ENCODE measurements at regions not wholly inside any gene's neighbourhood (a gene's known extent, or its start where the extent isn't known, plus 50 kb on each side); places are given as distances from the start of the nearest gene placed in this dataset.

DNA sequence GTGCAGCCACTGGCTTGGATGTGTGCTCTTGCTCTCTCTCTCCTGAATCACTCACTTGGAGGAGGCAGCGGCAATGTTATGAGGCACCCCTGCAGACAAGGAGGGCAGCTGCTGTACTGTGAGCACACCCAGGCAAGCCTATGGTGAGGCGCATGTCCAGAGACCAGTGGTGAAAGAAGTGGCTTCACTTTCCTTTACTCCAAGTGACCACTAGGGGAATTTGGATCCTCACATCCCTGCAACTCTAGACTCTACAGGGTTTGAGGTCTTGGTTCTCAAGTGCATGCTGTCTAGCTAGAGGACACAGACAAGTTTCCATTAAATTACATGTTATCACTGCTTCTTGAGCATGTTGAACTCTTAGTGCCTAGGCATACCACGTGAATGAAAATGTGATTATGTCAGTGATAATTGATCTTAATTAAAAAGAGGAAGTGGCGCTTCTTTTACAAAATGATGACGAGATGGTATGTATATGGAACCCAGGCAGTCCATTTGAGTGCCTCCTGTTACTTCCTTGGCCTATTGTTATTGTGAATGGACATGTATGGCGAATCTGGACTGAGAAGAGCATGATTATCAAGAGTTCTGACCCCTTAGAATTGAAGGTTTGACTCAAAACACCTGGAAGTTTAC is 181.0 kb upstream of the CDH2 start:
- Histone ChIP-seq H3K79me2 (no peaks in the 10 kb centered on the region), H3K27ac (no peak overlapping the region), H3K4me3 (no peak overlapping the region), H3K4me1 (ENCODE audit: insufficient read depth) (no peaks in the 10 kb centered on the region), H3K4me2 (no peak overlapping the region), H3K36me3 (replicated peaks; ENCODE audit: insufficient read depth, low read depth) (no peaks in the 10 kb centered on the region), H3K9me3 (ENCODE audit: low read depth) (no peaks in the 10 kb centered on the region), H3K27me3 (no peaks in the 10 kb centered on the region), H3K9me2 (replicated peaks; ENCODE audit: insufficient read depth) (no peaks in the 10 kb centered on the region), H4K20me1 (ENCODE audit: insufficient read depth, poor library complexity, severe bottlenecking) (no peaks in the 10 kb centered on the region), H2AFZ (no peak overlapping the region)
- TF ChIP-seq, protein P1, sequence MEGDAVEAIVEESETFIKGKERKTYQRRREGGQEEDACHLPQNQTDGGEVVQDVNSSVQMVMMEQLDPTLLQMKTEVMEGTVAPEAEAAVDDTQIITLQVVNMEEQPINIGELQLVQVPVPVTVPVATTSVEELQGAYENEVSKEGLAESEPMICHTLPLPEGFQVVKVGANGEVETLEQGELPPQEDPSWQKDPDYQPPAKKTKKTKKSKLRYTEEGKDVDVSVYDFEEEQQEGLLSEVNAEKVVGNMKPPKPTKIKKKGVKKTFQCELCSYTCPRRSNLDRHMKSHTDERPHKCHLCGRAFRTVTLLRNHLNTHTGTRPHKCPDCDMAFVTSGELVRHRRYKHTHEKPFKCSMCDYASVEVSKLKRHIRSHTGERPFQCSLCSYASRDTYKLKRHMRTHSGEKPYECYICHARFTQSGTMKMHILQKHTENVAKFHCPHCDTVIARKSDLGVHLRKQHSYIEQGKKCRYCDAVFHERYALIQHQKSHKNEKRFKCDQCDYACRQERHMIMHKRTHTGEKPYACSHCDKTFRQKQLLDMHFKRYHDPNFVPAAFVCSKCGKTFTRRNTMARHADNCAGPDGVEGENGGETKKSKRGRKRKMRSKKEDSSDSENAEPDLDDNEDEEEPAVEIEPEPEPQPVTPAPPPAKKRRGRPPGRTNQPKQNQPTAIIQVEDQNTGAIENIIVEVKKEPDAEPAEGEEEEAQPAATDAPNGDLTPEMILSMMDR (IDR thresholded peaks at IDR 0.05; ENCODE audit: poor library complexity), result no peak
- TF ChIP-seq EZH2phosphoT487 (IDR thresholded peaks at IDR 0.05; ENCODE audit: low read depth, severe bottlenecking, unreplicated experiment) (no peak), EZH2 (IDR thresholded peaks at IDR 0.05; ENCODE audit: borderline replicate concordance) (no peak)
- WGBS (ENCODE audit: low lambda C conversion rate, missing lambda C conversion rate), result 87% methylated on average over 6 of the region's 6 CpGs
- DNase-seq (ENCODE audit: low spot score), result no peak

DNA sequence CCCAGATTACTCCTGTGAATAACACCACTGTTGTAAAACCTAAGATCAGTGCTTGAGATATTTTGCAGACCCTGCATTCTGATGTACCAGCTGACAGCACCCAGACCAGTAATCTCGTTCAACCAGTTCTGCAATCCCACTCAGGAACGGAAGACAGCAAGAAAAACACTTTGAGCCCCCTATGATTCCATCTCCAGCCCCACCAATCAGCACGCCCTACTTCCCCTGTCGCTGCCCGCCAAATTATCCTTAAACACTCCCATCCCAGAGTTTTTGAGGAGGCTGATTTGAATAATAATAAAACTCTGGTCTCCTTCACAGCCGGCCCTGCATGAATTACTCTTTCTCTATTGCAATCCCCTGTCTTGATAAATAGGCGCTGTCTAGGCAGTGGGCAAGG is 173.9 kb upstream of the CDH2 start:
- no peaks in the 10 kb centered on the region for H3K4me1 ChIP-seq (ENCODE audit: insufficient read depth)
- H3K36me3 ChIP-seq (replicated peaks; ENCODE audit: insufficient read depth, low read depth), result no peaks in the 10 kb centered on the region
- H3K79me2 ChIP-seq, result no peaks in the 10 kb centered on the region
- DNase-seq (ENCODE audit: low spot score), result no peak
- no peaks in the 10 kb centered on the region for H3K9me3 ChIP-seq (ENCODE audit: low read depth)
- TF ChIP-seq, protein P1 (IDR thresholded peaks at IDR 0.05; ENCODE audit: poor library complexity), result no peak
- TF ChIP-seq EZH2 (IDR thresholded peaks at IDR 0.05; ENCODE audit: borderline replicate concordance), result no peak
- H3K27ac ChIP-seq, result no peak overlapping the region
- no peaks in the 10 kb centered on the region for H3K27me3 ChIP-seq
- no peak overlapping the region for H3K4me2 ChIP-seq
- no peak overlapping the region for H3K4me3 ChIP-seq
- no peaks in the 10 kb centered on the region for H4K20me1 ChIP-seq (ENCODE audit: insufficient read depth, poor library complexity, severe bottlenecking)
- no peak overlapping the region for H2AFZ ChIP-seq
- no peaks in the 10 kb centered on the region for H3K9me2 ChIP-seq (replicated peaks; ENCODE audit: insufficient read depth)
- WGBS (ENCODE audit: low lambda C conversion rate, missing lambda C conversion rate), result 71% methylated on average over 7 of the region's 7 CpGs

DNA sequence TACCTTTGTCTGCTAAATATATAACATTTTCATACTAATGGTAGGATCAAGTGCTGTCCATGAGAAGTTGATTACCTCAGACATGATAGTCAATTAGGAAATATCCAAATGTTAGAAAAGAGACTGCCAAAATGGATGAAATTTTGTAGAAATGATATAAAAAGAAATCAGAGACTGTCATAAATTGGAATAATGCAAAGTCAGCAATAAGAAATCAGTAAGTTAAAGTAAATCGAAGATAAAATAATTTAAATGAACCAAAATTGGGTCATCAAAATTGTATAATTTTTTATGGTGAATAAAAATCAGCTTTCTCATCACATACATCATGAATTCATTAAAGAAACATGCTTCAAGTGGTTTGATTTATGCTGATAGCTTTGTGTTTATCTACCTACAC is 165.3 kb upstream of the CDH2 start:
- no peak overlapping the region for H3K4me3 ChIP-seq
- no peaks in the 10 kb centered on the region for H3K36me3 ChIP-seq (replicated peaks; ENCODE audit: insufficient read depth, low read depth)
- H2AFZ ChIP-seq, result no peak overlapping the region
- H3K9me3 ChIP-seq (ENCODE audit: low read depth), result no peaks in the 10 kb centered on the region
- no peak for DNase-seq (ENCODE audit: low spot score)
- H3K9me2 ChIP-seq (replicated peaks; ENCODE audit: insufficient read depth), result no peaks in the 10 kb centered on the region
- no peaks in the 10 kb centered on the region for H3K27me3 ChIP-seq
- TF ChIP-seq, protein P1 (IDR thresholded peaks at IDR 0.05; ENCODE audit: poor library complexity), result no peak
- no peaks in the 10 kb centered on the region for H3K79me2 ChIP-seq
- no peak overlapping the region for H3K27ac ChIP-seq
- H3K4me2 ChIP-seq, result no peak overlapping the region
- no peaks in the 10 kb centered on the region for H3K4me1 ChIP-seq (ENCODE audit: insufficient read depth)
- WGBS (ENCODE audit: low lambda C conversion rate, missing lambda C conversion rate), result 80% methylated on average over 1 of the region's 1 CpG
- no peaks in the 10 kb centered on the region for H4K20me1 ChIP-seq (ENCODE audit: insufficient read depth, poor library complexity, severe bottlenecking)

DNA sequence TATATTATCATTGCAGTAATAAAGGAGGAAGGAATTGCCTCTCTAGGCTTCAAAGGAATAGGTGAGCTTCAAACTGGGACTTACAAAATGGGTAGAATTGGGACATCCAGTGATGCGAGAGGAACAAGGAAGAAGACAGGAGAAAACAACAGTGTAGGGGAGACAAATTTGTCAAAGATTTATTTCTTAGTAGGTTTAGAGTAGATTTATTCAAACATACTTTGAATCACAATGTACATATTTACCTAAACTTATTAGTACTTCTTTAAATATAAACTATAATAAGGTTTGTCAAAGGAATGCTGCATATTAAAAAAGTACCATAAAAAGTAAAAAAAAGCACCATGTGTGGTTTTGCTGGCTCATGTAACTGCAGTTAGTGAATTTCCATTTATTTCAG is 161.4 kb upstream of the CDH2 start:
- Histone ChIP-seq H3K27ac (no peak overlapping the region), H2AFZ (no peak overlapping the region), H3K4me3 (no peak overlapping the region), H3K27me3 (no peaks in the 10 kb centered on the region), H3K4me1 (ENCODE audit: insufficient read depth) (no peaks in the 10 kb centered on the region), H3K79me2 (no peaks in the 10 kb centered on the region), H3K4me2 (no peak overlapping the region), H3K9me2 (replicated peaks; ENCODE audit: insufficient read depth) (no peaks in the 10 kb centered on the region), H4K20me1 (ENCODE audit: insufficient read depth, poor library complexity, severe bottlenecking) (no peaks in the 10 kb centered on the region), H3K36me3 (replicated peaks; ENCODE audit: insufficient read depth, low read depth) (no peaks in the 10 kb centered on the region), H3K9me3 (ENCODE audit: low read depth) (no peaks in the 10 kb centered on the region)
- DNase-seq (ENCODE audit: low spot score), result no peak
- 83% methylated on average over 1 of the region's 1 CpG for WGBS (ENCODE audit: low lambda C conversion rate, missing lambda C conversion rate)
- TF ChIP-seq, protein P1 (IDR thresholded peaks at IDR 0.05; ENCODE audit: poor library complexity), result no peak
- no peak for TF ChIP-seq EZH2phosphoT487 (IDR thresholded peaks at IDR 0.05; ENCODE audit: low read depth, severe bottlenecking, unreplicated experiment)
- no peak for TF ChIP-seq EZH2 (IDR thresholded peaks at IDR 0.05; ENCODE audit: borderline replicate concordance)

All from hepatocyte (in vitro differentiated cells).